ENCODE measurements at regions not wholly inside any gene's neighbourhood (a gene's known extent, or its start where the extent isn't known, plus 50 kb on each side); places are given as distances from the start of the nearest gene placed in this dataset.

- no peak for TF ChIP-seq ETV1 (tag; conservative IDR thresholded peaks at IDR 0.05; ENCODE audit: low read depth)
- TF ChIP-seq ZBTB26 (CRISPR knock-in tag; IDR thresholded peaks at IDR 0.05) = no peak
- peak; percentile 79 for TF ChIP-seq JUND (IDR thresholded peaks at IDR 0.05; ENCODE audit: borderline replicate concordance, low read depth, low read length)
- peak; percentile 58; the same call in 1 of the 3 replicates for TF ChIP-seq JUND (tag; IDR thresholded peaks at IDR 0.05; ENCODE audit: borderline replicate concordance, low read depth, low read length)
- TF ChIP-seq NR2C2 (CRISPR knock-in tag; IDR thresholded peaks at IDR 0.05) = no peak; the same call in 1 of the 2 replicates
- peak; percentile 87 for TF ChIP-seq NR2C2 (tag; IDR thresholded peaks at IDR 0.05)
- no peak for TF ChIP-seq E2F3 (CRISPR knock-in tag; IDR thresholded peaks at IDR 0.05)
- peak; percentile 87 for TF ChIP-seq DPF2 (IDR thresholded peaks at IDR 0.05)
- TF ChIP-seq ZNF146 (CRISPR knock-in tag; IDR thresholded peaks at IDR 0.05; ENCODE audit: unreplicated experiment) = no peak
- no peak for TF ChIP-seq SAFB (IDR thresholded peaks at IDR 0.05; ENCODE audit: borderline replicate concordance, low read depth, low read length)
- TF ChIP-seq ZC3H4 (CRISPR knock-in tag; IDR thresholded peaks at IDR 0.05; ENCODE audit: borderline replicate concordance) = no peak
- no peak for TF ChIP-seq KAT8 (IDR thresholded peaks at IDR 0.05; ENCODE audit: low read depth)
- TF ChIP-seq SP2 (IDR thresholded peaks at IDR 0.05; ENCODE audit: extremely low read depth, low read depth, low read length, poor library complexity, severe bottlenecking) = no peak
- peak; percentile 86 for TF ChIP-seq ARID1B (IDR thresholded peaks at IDR 0.05)
- TF ChIP-seq ATF6 (CRISPR knock-in tag; IDR thresholded peaks at IDR 0.05) = no peak
- TF ChIP-seq CTCF (IDR thresholded peaks at IDR 0.05 in 2 of 3, conservative IDR thresholded peaks at IDR 0.05 in 1 of 3; ENCODE audit: insufficient read depth in 2 of 3, low read depth in 1 of 3, low read length in 3 of 3) = no peak
- no peak for TF ChIP-seq ZNF3 (CRISPR knock-in tag; IDR thresholded peaks at IDR 0.05)
- no peak for TF ChIP-seq ZNF79 (CRISPR knock-in tag; IDR thresholded peaks at IDR 0.05; ENCODE audit: low read depth)
- TF ChIP-seq EHMT2 (IDR thresholded peaks at IDR 0.05) = peak; percentile 86
- TF ChIP-seq SRSF9 (IDR thresholded peaks at IDR 0.05; ENCODE audit: borderline replicate concordance, low read depth, low read length) = no peak
- TF ChIP-seq ZNF655 (CRISPR knock-in tag; IDR thresholded peaks at IDR 0.05) = no peak
- TF ChIP-seq POLR3G (IDR thresholded peaks at IDR 0.05; ENCODE audit: extremely low read depth, insufficient read length, insufficient replicate concordance) = no peak
Measured at GRCh38 chr1:38310079-38310478, 263.5 kb upstream of the POU3F1 start (continued).

Data from K562 (cell line).